ENCODE measurements at regions not wholly inside any gene's neighbourhood (a gene's known extent, or its start where the extent isn't known, plus 50 kb on each side); places are given as distances from the start of the nearest gene placed in this dataset.
"Not testable (repeated sequence)": the region's sequence is repeated elsewhere in the genome, so short reads cannot be mapped to it uniquely, and the experiment has no call there.

- DNase-seq = no peak
Measured at GRCh38 chr20:57779401-57780003, 69.7 kb upstream of the PMEPA1 start.

- no peak for DNase-seq
Measured at GRCh38 chr20:57777911-57778310, 68.1 kb upstream of the PMEPA1 start.

GRCh38 chr20:57774951-57775350 is 65.1 kb upstream of the PMEPA1 start:
- no peak for DNase-seq

GRCh38 chr20:57774111-57774880 is 64.5 kb upstream of the PMEPA1 start:
- no peak for DNase-seq

- no peak for DNase-seq
Measured at GRCh38 chr20:57773059-57773815, 63.4 kb upstream of the PMEPA1 start.

- no peak for DNase-seq
Measured at GRCh38 chr20:57772349-57772964, 62.6 kb upstream of the PMEPA1 start.

GRCh38 chr20:57770852-57771720 is 61.3 kb upstream of the PMEPA1 start:
- no peak for DNase-seq

GRCh38 chr20:57770401-57770800 is 60.6 kb upstream of the PMEPA1 start:
- not testable (repeated sequence) for DNase-seq

GRCh38 chr20:57769756-57770155 is 59.9 kb upstream of the PMEPA1 start:
- no peak for DNase-seq

- no peak for DNase-seq
Measured at GRCh38 chr20:57768519-57768918, 58.7 kb upstream of the PMEPA1 start.

- DNase-seq = no peak
Measured at GRCh38 chr20:57767441-57767840, 57.6 kb upstream of the PMEPA1 start.

- DNase-seq = no peak
Measured at GRCh38 chr20:57763235-57763595, 53.4 kb upstream of the PMEPA1 start.

- no peak for DNase-seq
Measured at GRCh38 chr20:57762531-57763234, 52.9 kb upstream of the PMEPA1 start.

GRCh38 chr20:57761413-57761734 is 51.6 kb upstream of the PMEPA1 start:
- DNase-seq = no peak

- no peak for DNase-seq
Measured at GRCh38 chr20:57760698-57761412, 51.0 kb upstream of the PMEPA1 start.

- no peak for DNase-seq
Measured at GRCh38 chr20:57759724-57760123, 49.9 kb upstream of the PMEPA1 start.
